ENCODE measurements at regions not wholly inside any gene's neighbourhood (a gene's known extent, or its start where the extent isn't known, plus 50 kb on each side); places are given as distances from the start of the nearest gene placed in this dataset.
"Not testable (repeated sequence)": the region's sequence is repeated elsewhere in the genome, so short reads cannot be mapped to it uniquely, and the experiment has no call there.

GRCh38 chr22:48070083-48070482 is 1307.6 kb downstream of the TBC1D22A start:
- Mint-ChIP-seq H3K4me3 (no peak overlapping the region), H3K27ac (no peak overlapping the region), H3K36me3 (ENCODE audit: low read depth) (no peaks in the 10 kb centered on the region), H3K4me1 (peaks cover 17% of the 10 kb centered on the region), H3K9me3 (no peaks in the 10 kb centered on the region), H3K27me3 (ENCODE audit: low read depth) (peaks cover 38% of the 10 kb centered on the region)
- TF ChIP-seq, protein P1, sequence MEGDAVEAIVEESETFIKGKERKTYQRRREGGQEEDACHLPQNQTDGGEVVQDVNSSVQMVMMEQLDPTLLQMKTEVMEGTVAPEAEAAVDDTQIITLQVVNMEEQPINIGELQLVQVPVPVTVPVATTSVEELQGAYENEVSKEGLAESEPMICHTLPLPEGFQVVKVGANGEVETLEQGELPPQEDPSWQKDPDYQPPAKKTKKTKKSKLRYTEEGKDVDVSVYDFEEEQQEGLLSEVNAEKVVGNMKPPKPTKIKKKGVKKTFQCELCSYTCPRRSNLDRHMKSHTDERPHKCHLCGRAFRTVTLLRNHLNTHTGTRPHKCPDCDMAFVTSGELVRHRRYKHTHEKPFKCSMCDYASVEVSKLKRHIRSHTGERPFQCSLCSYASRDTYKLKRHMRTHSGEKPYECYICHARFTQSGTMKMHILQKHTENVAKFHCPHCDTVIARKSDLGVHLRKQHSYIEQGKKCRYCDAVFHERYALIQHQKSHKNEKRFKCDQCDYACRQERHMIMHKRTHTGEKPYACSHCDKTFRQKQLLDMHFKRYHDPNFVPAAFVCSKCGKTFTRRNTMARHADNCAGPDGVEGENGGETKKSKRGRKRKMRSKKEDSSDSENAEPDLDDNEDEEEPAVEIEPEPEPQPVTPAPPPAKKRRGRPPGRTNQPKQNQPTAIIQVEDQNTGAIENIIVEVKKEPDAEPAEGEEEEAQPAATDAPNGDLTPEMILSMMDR (IDR thresholded peaks at IDR 0.05; ENCODE audit: unreplicated experiment in 3 of 3) = no peak

- Mint-ChIP-seq H3K27ac (no peak overlapping the region), H3K4me1 (peaks cover 9% of the 10 kb centered on the region), H3K27me3 (ENCODE audit: low read depth) (peaks cover 38% of the 10 kb centered on the region), H3K9me3 (no peaks in the 10 kb centered on the region), H3K36me3 (ENCODE audit: low read depth) (no peaks in the 10 kb centered on the region), H3K4me3 (no peak overlapping the region)
- TF ChIP-seq, protein P1 (IDR thresholded peaks at IDR 0.05; ENCODE audit: unreplicated experiment in 3 of 3) = no peak
Measured at GRCh38 chr22:48069256-48069655, 1306.8 kb downstream of the TBC1D22A start.

- Mint-ChIP-seq H3K9me3 (no peaks in the 10 kb centered on the region), H3K4me3 (no peak overlapping the region), H3K36me3 (ENCODE audit: low read depth) (no peaks in the 10 kb centered on the region), H3K27ac (no peak overlapping the region), H3K4me1 (peaks cover 7% of the 10 kb centered on the region), H3K27me3 (ENCODE audit: low read depth) (peaks cover 40% of the 10 kb centered on the region)
- TF ChIP-seq, protein P1 (IDR thresholded peaks at IDR 0.05; ENCODE audit: unreplicated experiment in 3 of 3) = no peak
Measured at GRCh38 chr22:48068323-48068885, 1306.0 kb downstream of the TBC1D22A start.

DNA sequence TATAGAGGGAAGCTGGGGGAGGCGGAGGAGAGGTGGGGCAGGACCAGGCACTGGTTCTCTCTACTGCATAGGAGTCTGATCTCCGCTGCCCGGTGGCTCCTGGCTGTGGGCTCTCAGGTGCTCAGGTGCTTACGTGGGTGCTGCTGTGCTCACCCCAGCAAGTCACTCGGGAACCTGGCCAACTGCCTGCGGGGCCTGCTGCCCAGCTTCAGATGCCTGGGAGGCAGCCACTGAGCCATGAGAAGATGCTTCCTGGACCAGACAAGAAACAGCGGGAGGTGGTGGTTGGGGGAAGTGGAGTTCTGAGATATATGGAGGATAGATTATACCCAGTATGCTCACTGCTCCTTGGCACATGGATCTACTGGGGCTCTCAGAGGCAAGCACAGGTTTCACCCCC is 1303.4 kb downstream of the TBC1D22A start:
- no peak overlapping the region for H3K4me3 Mint-ChIP-seq
- H3K9me3 Mint-ChIP-seq = no peaks in the 10 kb centered on the region
- H3K4me1 Mint-ChIP-seq = peaks cover 14% of the 10 kb centered on the region
- peaks cover 48% of the 10 kb centered on the region for H3K27me3 Mint-ChIP-seq (ENCODE audit: low read depth)
- H3K27ac Mint-ChIP-seq = no peak overlapping the region
- H3K36me3 Mint-ChIP-seq (ENCODE audit: low read depth) = no peaks in the 10 kb centered on the region
- TF ChIP-seq, protein P1 (IDR thresholded peaks at IDR 0.05; ENCODE audit: unreplicated experiment in 3 of 3) = no peak

GRCh38 chr22:48061726-48062125 is 1299.3 kb downstream of the TBC1D22A start:
- H3K4me1 Mint-ChIP-seq = peaks cover 7% of the 10 kb centered on the region
- H3K4me3 Mint-ChIP-seq = no peak overlapping the region
- TF ChIP-seq, protein P1 (IDR thresholded peaks at IDR 0.05; ENCODE audit: unreplicated experiment in 3 of 3) = no peak
- peaks cover 49% of the 10 kb centered on the region for H3K27me3 Mint-ChIP-seq (ENCODE audit: low read depth)
- no peak overlapping the region for H3K27ac Mint-ChIP-seq
- peaks cover 4% of the 10 kb centered on the region for H3K9me3 Mint-ChIP-seq
- H3K36me3 Mint-ChIP-seq (ENCODE audit: low read depth) = no peaks in the 10 kb centered on the region

DNA sequence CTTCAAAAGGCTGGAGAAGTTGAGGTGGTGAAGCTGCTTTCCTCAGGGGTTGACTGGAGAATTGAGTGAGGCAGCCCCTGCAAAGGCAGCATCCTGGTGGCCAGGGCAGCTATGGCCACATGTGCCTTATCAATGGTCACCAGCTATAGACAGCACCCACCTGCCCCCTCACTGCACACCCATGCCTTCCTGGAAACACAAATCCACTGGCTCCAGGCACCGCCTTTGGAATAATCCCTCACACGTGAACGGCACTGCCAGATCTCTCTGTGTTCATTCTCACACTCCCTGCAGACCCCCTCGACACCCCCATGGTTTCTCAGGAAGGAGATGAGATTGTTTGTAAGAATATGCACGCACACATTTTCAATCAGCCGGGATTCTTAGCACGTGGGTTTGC is 1297.8 kb downstream of the TBC1D22A start:
- peaks cover 38% of the 10 kb centered on the region for H3K27me3 Mint-ChIP-seq (ENCODE audit: low read depth)
- no peaks in the 10 kb centered on the region for H3K36me3 Mint-ChIP-seq (ENCODE audit: low read depth)
- no peak overlapping the region for H3K27ac Mint-ChIP-seq
- no peak overlapping the region for H3K4me3 Mint-ChIP-seq
- peaks cover 4% of the 10 kb centered on the region for H3K9me3 Mint-ChIP-seq
- TF ChIP-seq, protein P1 (IDR thresholded peaks at IDR 0.05; ENCODE audit: unreplicated experiment in 3 of 3) = no peak
- peaks cover 7% of the 10 kb centered on the region for H3K4me1 Mint-ChIP-seq

- not testable (repeated sequence) for H3K27ac Mint-ChIP-seq; H3K36me3 Mint-ChIP-seq (ENCODE audit: low read depth); H3K4me3 Mint-ChIP-seq; H3K9me3 Mint-ChIP-seq; H3K4me1 Mint-ChIP-seq
- H3K27me3 Mint-ChIP-seq (ENCODE audit: low read depth) = peaks cover 33% of the 10 kb centered on the region
Measured at GRCh38 chr22:48059521-48059920, 1297.1 kb downstream of the TBC1D22A start.

Data from nephron (organoid).